HG02970 (cell line): ENCODE measurements at regions not wholly inside any gene's neighbourhood (a gene's known extent, or its start where the extent isn't known, plus 50 kb on each side); places are given as distances from the start of the nearest gene placed in this dataset.
"Not testable (repeated sequence)": the region's sequence is repeated elsewhere in the genome, so short reads cannot be mapped to it uniquely, and the experiment has no call there.

ENCODE experiments used
- ATAC-seq: cut with Tn5 transposase; IDR thresholded peaks from one replicate; pipeline ENCODE4 v1.9.1; 2021; ENCODE audit warnings: mild to moderate bottlenecking, moderate library complexity, moderate number of reproducible peaks; ENCODE audit not compliant: unreplicated experiment, low FRiP score

- not testable (repeated sequence) for ATAC-seq
Measured at GRCh38 chr21:27908816-27909215, 941.9 kb upstream of the ADAMTS5 start.

- not testable (repeated sequence) for ATAC-seq
Measured at GRCh38 chr21:27902904-27903303, 936.0 kb upstream of the ADAMTS5 start.

GRCh38 chr21:27893619-27894018, 926.7 kb upstream of the ADAMTS5 start:
- not testable (repeated sequence) for ATAC-seq

GRCh38 chr21:27891495-27891894, 924.6 kb upstream of the ADAMTS5 start:
- ATAC-seq, result not testable (repeated sequence)

GRCh38 chr21:27887808-27888455, 921.0 kb upstream of the ADAMTS5 start:
- ATAC-seq, result not testable (repeated sequence)

- no peak for ATAC-seq
Measured at GRCh38 chr21:27885296-27885711, 918.4 kb upstream of the ADAMTS5 start.

GRCh38 chr21:27881331-27881730, 914.4 kb upstream of the ADAMTS5 start:
- ATAC-seq, result not testable (repeated sequence)

- not testable (repeated sequence) for ATAC-seq
Measured at GRCh38 chr21:27872411-27872810, 905.5 kb upstream of the ADAMTS5 start.

GRCh38 chr21:27870755-27871154, 903.9 kb upstream of the ADAMTS5 start:
- not testable (repeated sequence) for ATAC-seq

- not testable (repeated sequence) for ATAC-seq
Measured at GRCh38 chr21:27860314-27860955, 893.5 kb upstream of the ADAMTS5 start.

- not testable (repeated sequence) for ATAC-seq
Measured at GRCh38 chr21:27858053-27858825, 891.4 kb upstream of the ADAMTS5 start.

GRCh38 chr21:27856988-27857387, 890.1 kb upstream of the ADAMTS5 start:
- ATAC-seq, result not testable (repeated sequence)

- no peak for ATAC-seq
Measured at GRCh38 chr21:27841084-27841672, 874.3 kb upstream of the ADAMTS5 start.

GRCh38 chr21:27840262-27840661, 873.4 kb upstream of the ADAMTS5 start:
- no peak for ATAC-seq

GRCh38 chr21:27839512-27840115, 872.7 kb upstream of the ADAMTS5 start:
- ATAC-seq, result no peak

- no peak for ATAC-seq
Measured at GRCh38 chr21:27838573-27838972, 871.7 kb upstream of the ADAMTS5 start.

GRCh38 chr21:27837936-27838335, 871.0 kb upstream of the ADAMTS5 start:
- no peak for ATAC-seq

GRCh38 chr21:27833298-27833697, 866.4 kb upstream of the ADAMTS5 start:
- ATAC-seq, result no peak

GRCh38 chr21:27831816-27832569, 865.1 kb upstream of the ADAMTS5 start:
- ATAC-seq, result no peak

- no peak for ATAC-seq
Measured at GRCh38 chr21:27831177-27831576, 864.3 kb upstream of the ADAMTS5 start.
